Neural progenitor cell (in vitro differentiated cells): ENCODE measurements at regions not wholly inside any gene's neighbourhood (a gene's known extent, or its start where the extent isn't known, plus 50 kb on each side); places are given as distances from the start of the nearest gene placed in this dataset.

Experiments used
- DNase-seq: peaks from one replicate; pipeline ENCODE4 v3.0.0-alpha.2; 2016; ENCODE audit warnings: low spot score
- H2AFZ ChIP-seq: fragments of 200-600 bp; sonication (generic); replicated peaks from 2 replicates; pipeline ENCODE4 v1.6.1; 2016; ENCODE audit warnings: antibody characterized with exemption
- H3F3A ChIP-seq: fragments of 200-600 bp; sonication (generic); 2 replicates; pipeline ENCODE4 v1.6.1; 2016; ENCODE audit warnings: antibody characterized with exemption, low read depth
- H3K27ac ChIP-seq: fragments of 200-600 bp; sonication (generic); 2 replicates; pipeline ENCODE4 v1.5.1; 2016; ENCODE audit warnings: mild to moderate bottlenecking
- H3K27me3 ChIP-seq: fragments of 200-600 bp; sonication (generic); 2 replicates; pipeline ENCODE4 v1.6.1; 2016; ENCODE audit warnings: mild to moderate bottlenecking, moderate library complexity
- H3K36me3 ChIP-seq: fragments of 200-600 bp; sonication (generic); 2 replicates; pipeline ENCODE4 v1.5.1; 2016
- H3K4me1 ChIP-seq: fragments of 200-600 bp; sonication (generic); 2 replicates; pipeline ENCODE4 v1.6.1; 2016; ENCODE audit warnings: mixed run types
- H3K4me2 ChIP-seq: fragments of 200-600 bp; sonication (generic); 2 replicates; pipeline ENCODE4 v1.6.1; 2016
- H3K4me3 ChIP-seq: fragments of 200-600 bp; sonication (generic); 2 replicates; pipeline ENCODE4 v1.5.1; 2016
- H3K79me2 ChIP-seq: fragments of 200-600 bp; sonication (generic); 2 replicates; pipeline ENCODE4 v1.6.1; 2016; ENCODE audit warnings: low read depth
- H3K9ac ChIP-seq: fragments of 200-600 bp; sonication (generic); 2 replicates; pipeline ENCODE4 v1.6.1; 2016
- H3K9me3 ChIP-seq: fragments of 200-600 bp; sonication (generic); 2 replicates; pipeline ENCODE4 v1.5.1; 2016; ENCODE audit warnings: low read depth
- H4K20me1 ChIP-seq: fragments of 200-600 bp; sonication (generic); 2 replicates; pipeline ENCODE4 v1.6.1; 2016; ENCODE audit warnings: low read depth
- H3K27ac Mint-ChIP-seq: 3 replicates; pipeline ENCODE4 v1.8.0; 2021; ENCODE audit warnings: mixed read lengths
- H3K27me3 Mint-ChIP-seq: 2 replicates; pipeline ENCODE4 v1.8.0; 2022; ENCODE audit warnings: low read depth, mild to moderate bottlenecking, inconsistent platforms, moderate library complexity, mixed read lengths; ENCODE audit not compliant: insufficient read depth
- H3K36me3 Mint-ChIP-seq: 3 replicates; pipeline ENCODE4 v1.8.0; 2021; ENCODE audit warnings: mixed read lengths
- H3K4me1 Mint-ChIP-seq: 3 replicates; pipeline ENCODE4 v1.8.0; 2021; ENCODE audit warnings: mixed read lengths
- H3K4me3 Mint-ChIP-seq: 3 replicates; pipeline ENCODE4 v1.8.0; 2021; ENCODE audit warnings: mild to moderate bottlenecking, moderate library complexity, mixed read lengths
- H3K9me3 Mint-ChIP-seq: 3 replicates; pipeline ENCODE4 v1.8.0; 2020; ENCODE audit warnings: mixed read lengths
- EZH2 ChIP-seq: fragments of 200-600 bp; sonication (generic); IDR thresholded peaks from 2 replicates; pipeline ENCODE4 v1.6.1; 2017; ENCODE audit warnings: antibody characterized with exemption, mild to moderate bottlenecking, moderate library complexity
- EZH2phosphoT487 ChIP-seq: fragments of 200-600 bp; sonication (generic); IDR thresholded peaks from 2 replicates; pipeline ENCODE4 v1.6.1; 2017; ENCODE audit warnings: antibody characterized with exemption
- TF ChIP-seq, protein P1 (sequence below): fragments of 200-600 bp; sonication (generic); IDR thresholded peaks from 2 replicates; pipeline ENCODE4 v1.5.1; 2017; ENCODE audit warnings: antibody characterized with exemption, mild to moderate bottlenecking

DNA sequence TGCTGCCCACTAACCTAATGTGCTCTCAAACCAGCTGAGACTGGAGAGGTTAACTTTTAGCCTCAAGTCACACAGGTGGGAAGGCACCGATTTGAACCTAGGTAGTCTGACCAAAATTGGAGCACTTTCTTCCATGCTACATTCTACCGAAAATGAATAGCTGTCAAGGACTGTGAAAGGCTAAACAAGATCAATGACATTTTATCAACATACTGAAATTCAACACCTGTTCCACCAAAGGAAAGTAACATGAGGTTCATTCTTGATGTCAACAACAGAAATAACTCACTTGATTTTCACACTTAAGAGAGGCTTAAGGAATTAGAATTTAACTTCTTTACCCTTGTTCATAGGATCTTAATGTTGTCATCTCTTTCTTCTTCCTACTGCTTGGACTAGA, 284.4 kb upstream of the MON1B start:
- no peak overlapping the region for H3K9ac ChIP-seq
- H2AFZ ChIP-seq: no peak overlapping the region
- no peaks in the 10 kb centered on the region for H3K27me3 Mint-ChIP-seq
- no peak overlapping the region for H3K4me3 Mint-ChIP-seq
- no peaks in the 10 kb centered on the region for H3K36me3 ChIP-seq
- no peaks in the 10 kb centered on the region for H4K20me1 ChIP-seq
- H3K4me1 Mint-ChIP-seq: no peaks in the 10 kb centered on the region
- H3K27ac ChIP-seq: no peak overlapping the region
- H3K27ac Mint-ChIP-seq: no peak overlapping the region
- no peaks in the 10 kb centered on the region for H3K27me3 ChIP-seq
- no peaks in the 10 kb centered on the region for H3K36me3 Mint-ChIP-seq
- no peak overlapping the region for H3K4me3 ChIP-seq
- H3K9me3 Mint-ChIP-seq: no peaks in the 10 kb centered on the region
- no peaks in the 10 kb centered on the region for H3K79me2 ChIP-seq
- TF ChIP-seq EZH2phosphoT487 (no peak), EZH2 (no peak)
- TF ChIP-seq, protein P1, sequence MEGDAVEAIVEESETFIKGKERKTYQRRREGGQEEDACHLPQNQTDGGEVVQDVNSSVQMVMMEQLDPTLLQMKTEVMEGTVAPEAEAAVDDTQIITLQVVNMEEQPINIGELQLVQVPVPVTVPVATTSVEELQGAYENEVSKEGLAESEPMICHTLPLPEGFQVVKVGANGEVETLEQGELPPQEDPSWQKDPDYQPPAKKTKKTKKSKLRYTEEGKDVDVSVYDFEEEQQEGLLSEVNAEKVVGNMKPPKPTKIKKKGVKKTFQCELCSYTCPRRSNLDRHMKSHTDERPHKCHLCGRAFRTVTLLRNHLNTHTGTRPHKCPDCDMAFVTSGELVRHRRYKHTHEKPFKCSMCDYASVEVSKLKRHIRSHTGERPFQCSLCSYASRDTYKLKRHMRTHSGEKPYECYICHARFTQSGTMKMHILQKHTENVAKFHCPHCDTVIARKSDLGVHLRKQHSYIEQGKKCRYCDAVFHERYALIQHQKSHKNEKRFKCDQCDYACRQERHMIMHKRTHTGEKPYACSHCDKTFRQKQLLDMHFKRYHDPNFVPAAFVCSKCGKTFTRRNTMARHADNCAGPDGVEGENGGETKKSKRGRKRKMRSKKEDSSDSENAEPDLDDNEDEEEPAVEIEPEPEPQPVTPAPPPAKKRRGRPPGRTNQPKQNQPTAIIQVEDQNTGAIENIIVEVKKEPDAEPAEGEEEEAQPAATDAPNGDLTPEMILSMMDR: no peak
- H3F3A ChIP-seq: no peaks in the 10 kb centered on the region
- DNase-seq: no peak
- no peaks in the 10 kb centered on the region for H3K9me3 ChIP-seq
- H3K4me1 ChIP-seq: no peaks in the 10 kb centered on the region
- no peak overlapping the region for H3K4me2 ChIP-seq

DNA sequence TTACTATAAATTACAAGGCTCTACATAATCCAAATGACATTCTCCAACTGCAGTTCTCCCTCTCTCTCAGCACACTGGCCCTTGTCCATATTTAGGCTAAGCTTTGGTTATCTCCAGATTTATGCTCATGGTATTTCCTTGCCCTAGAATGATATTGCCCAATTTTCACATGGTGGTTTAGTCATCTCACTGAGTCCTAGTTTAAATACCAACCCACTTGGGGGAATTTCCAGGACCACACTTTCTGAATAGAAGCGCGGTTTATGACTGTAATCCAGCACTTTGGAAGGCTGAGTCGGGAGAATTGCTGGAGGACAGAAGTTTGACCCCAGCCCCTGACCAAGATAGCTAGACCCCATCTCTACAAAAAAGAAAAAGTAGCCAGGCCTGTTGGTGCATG, 280.1 kb upstream of the MON1B start:
- no peak overlapping the region for H3K4me3 ChIP-seq
- H3K4me2 ChIP-seq: no peak overlapping the region
- Mint-ChIP-seq H3K4me3 (no peak overlapping the region), H3K9me3 (no peaks in the 10 kb centered on the region), H3K4me1 (no peaks in the 10 kb centered on the region), H3K27ac (no peak overlapping the region), H3K27me3 (peaks cover 2% of the 10 kb centered on the region), H3K36me3 (no peaks in the 10 kb centered on the region)
- H3K36me3 ChIP-seq: no peaks in the 10 kb centered on the region
- DNase-seq: no peak
- no peaks in the 10 kb centered on the region for H3K4me1 ChIP-seq
- H3K9ac ChIP-seq: no peak overlapping the region
- H3K9me3 ChIP-seq: no peaks in the 10 kb centered on the region
- no peak overlapping the region for H2AFZ ChIP-seq
- no peaks in the 10 kb centered on the region for H3K27me3 ChIP-seq
- H3F3A ChIP-seq: no peaks in the 10 kb centered on the region
- no peaks in the 10 kb centered on the region for H3K79me2 ChIP-seq
- TF ChIP-seq EZH2phosphoT487 (no peak), EZH2 (no peak)
- TF ChIP-seq, protein P1: no peak
- H4K20me1 ChIP-seq: no peaks in the 10 kb centered on the region
- H3K27ac ChIP-seq: no peak overlapping the region

- Mint-ChIP-seq H3K27ac (no peak overlapping the region), H3K27me3 (peaks cover 2% of the 10 kb centered on the region), H3K9me3 (no peaks in the 10 kb centered on the region), H3K36me3 (no peaks in the 10 kb centered on the region), H3K4me3 (no peak overlapping the region), H3K4me1 (no peaks in the 10 kb centered on the region)
- H2AFZ ChIP-seq: no peak overlapping the region
- no peak for DNase-seq
- H3K4me3 ChIP-seq: no peak overlapping the region
- H3K4me1 ChIP-seq: no peaks in the 10 kb centered on the region
- TF ChIP-seq EZH2phosphoT487: no peak
- TF ChIP-seq, protein P1: no peak
- TF ChIP-seq EZH2: no peak
- no peaks in the 10 kb centered on the region for H3F3A ChIP-seq
- H3K4me2 ChIP-seq: no peak overlapping the region
- no peak overlapping the region for H3K27ac ChIP-seq
- H3K27me3 ChIP-seq: no peaks in the 10 kb centered on the region
- no peaks in the 10 kb centered on the region for H3K9me3 ChIP-seq
- H3K36me3 ChIP-seq: no peaks in the 10 kb centered on the region
- H4K20me1 ChIP-seq: no peaks in the 10 kb centered on the region
- H3K9ac ChIP-seq: no peak overlapping the region
- no peaks in the 10 kb centered on the region for H3K79me2 ChIP-seq
Measured at GRCh38 chr16:76913046-76913445, 277.9 kb upstream of the MON1B start.

DNA sequence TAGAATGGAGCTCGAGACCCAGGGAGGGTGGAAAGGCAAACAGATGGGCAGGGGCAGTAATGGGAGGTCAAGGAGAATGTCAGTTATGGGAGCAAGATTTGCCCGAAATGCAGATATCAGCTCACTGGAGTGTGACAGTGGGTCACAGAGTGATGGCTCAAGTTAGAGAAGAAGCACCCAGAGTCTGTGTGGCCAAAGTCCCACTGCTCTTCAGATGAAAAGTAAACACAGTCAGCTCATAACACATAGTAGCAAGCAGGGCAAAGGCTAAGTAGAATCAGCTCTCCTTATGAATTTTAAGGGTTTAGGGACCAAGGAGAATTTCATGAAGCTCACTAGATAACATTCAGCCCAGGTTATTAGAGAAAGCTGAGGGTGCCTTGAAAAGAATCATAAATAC, 264.9 kb upstream of the MON1B start:
- H3K4me3 Mint-ChIP-seq: no peak overlapping the region

More for the DNA sequence above, 264.9 kb upstream of the MON1B start:
- Histone ChIP-seq H3K4me1 (no peaks in the 10 kb centered on the region), H3K4me2 (no peak overlapping the region), H3F3A (no peaks in the 10 kb centered on the region), H3K9me3 (no peaks in the 10 kb centered on the region), H4K20me1 (no peaks in the 10 kb centered on the region), H3K79me2 (no peaks in the 10 kb centered on the region), H3K4me3 (no peak overlapping the region), H3K27me3 (no peaks in the 10 kb centered on the region), H3K36me3 (no peaks in the 10 kb centered on the region), H3K9ac (no peak overlapping the region), H3K27ac (no peak overlapping the region), H2AFZ (no peak overlapping the region)
- no peak for DNase-seq
- H3K27me3 Mint-ChIP-seq: no peaks in the 10 kb centered on the region
- H3K27ac Mint-ChIP-seq: no peak overlapping the region
- no peaks in the 10 kb centered on the region for H3K4me1 Mint-ChIP-seq
- TF ChIP-seq EZH2phosphoT487 (no peak), EZH2 (no peak)
- TF ChIP-seq, protein P1: no peak
- no peaks in the 10 kb centered on the region for H3K9me3 Mint-ChIP-seq
- no peaks in the 10 kb centered on the region for H3K36me3 Mint-ChIP-seq
